HepG2 (cell line): ENCODE measurements at regions not wholly inside any gene's neighbourhood (a gene's known extent, or its start where the extent isn't known, plus 50 kb on each side); places are given as distances from the start of the nearest gene placed in this dataset.

Experiments used
- ATAC-seq: fragments of 200-7000 bp; cut with Tn5 transposase; 3 replicates; pipeline ENCODE4 v1.9.1; 2020; ENCODE audit warnings: mild to moderate bottlenecking, moderate library complexity
- BruUV-seq: library from RNA; stranded (reverse); fragments of 400-500 nt; replicated peaks from 2 replicates; lab custom pipeline; 2021; lab: Mats Ljungman, UMichigan
- CTCF ChIA-PET: fragments of 300-600 bp; formaldehyde crosslinking; extraction: SDS; loops from one replicate; lab custom pipeline; 2021; ENCODE audit warnings: low total read pairs, inconsistent platforms, low intra/inter-chr PET ratio; lab: Yijun Ruan, JAX
- POLR2A ChIA-PET: fragments of 350-600 bp; sonication (Branson Sonifier 250); formaldehyde crosslinking; loops from one replicate; lab custom pipeline; 2020; ENCODE audit warnings: antibody characterized with exemption, inconsistent platforms; lab: Yijun Ruan, JAX
- DNase-seq: peaks from one replicate; pipeline ENCODE4 v3.0.0-alpha.2; 2015; ENCODE audit warnings: low spot score
- FAIRE-seq: peaks from 3 replicates; lab custom pipeline; 2011; peaks lifted over from hg19 to GRCh38; lab: Jason Lieb, UNC
- H2AFZ ChIP-seq: one replicate; pipeline ENCODE4 v1.6.1; 2011; ENCODE audit warnings: low read length, inconsistent platforms
- H3K27ac ChIP-seq: fragments of 300-600 bp; 3 replicates; pipeline ENCODE4 v1.8.0; 2011; ENCODE audit warnings: mixed run types, mild to moderate bottlenecking, mixed read lengths, low read length, inconsistent platforms; ENCODE audit not compliant: insufficient read depth; ENCODE audit errors: extremely low read length
- H3K27me3 ChIP-seq, 2 experiments: fragments of 200-600 bp in 1 of 2; 2 replicates in 1 of 2; 3 replicates in 1 of 2; pipeline versions ENCODE4 v1.6.0 to v1.8.0; 2011; ENCODE audit warnings: low read length in 2 of 2, mild to moderate bottlenecking in 2 of 2, moderate library complexity in 2 of 2, inconsistent platforms in 1 of 2; ENCODE audit not compliant: insufficient read depth in 2 of 2, control insufficient read depth in 1 of 2
- H3K36me3 ChIP-seq, 2 experiments: fragments of 200-600 bp in 1 of 2; replicated peaks in 1 of 2; 2 replicates in 1 of 2; 3 replicates in 1 of 2; pipeline versions ENCODE4 v1.5.1 to v1.8.0; 2011; ENCODE audit warnings: low read length in 2 of 2, inconsistent platforms in 1 of 2; ENCODE audit not compliant: insufficient read depth in 2 of 2, control insufficient read depth in 1 of 2
- H3K4me1 ChIP-seq: 2 replicates; pipeline ENCODE4 v1.5.1; 2012; ENCODE audit warnings: low read length, inconsistent platforms; ENCODE audit not compliant: insufficient read depth
- H3K4me2 ChIP-seq: 2 replicates; pipeline ENCODE4 v1.6.0; 2011; ENCODE audit warnings: low read depth, low read length, inconsistent platforms
- H3K4me3 ChIP-seq, 3 experiments: fragments of 200-600 bp in 1 of 3; sonication (generic), shearing (Covaris generic) in 1 of 3; replicated peaks in 1 of 3; 2 replicates each; pipeline ENCODE4 v1.5.1; 2011 to 2016; ENCODE audit warnings: low read length in 3 of 3, inconsistent platforms in 2 of 3, low read depth in 2 of 3, mild to moderate bottlenecking in 2 of 3, control low read depth in 1 of 3, mixed read lengths in 1 of 3; ENCODE audit not compliant: insufficient read depth in 1 of 3
- H3K79me2 ChIP-seq: one replicate; pipeline ENCODE4 v1.6.1; 2011; ENCODE audit warnings: low read length, inconsistent platforms; ENCODE audit not compliant: insufficient read depth
- H3K9ac ChIP-seq: 2 replicates; pipeline ENCODE4 v1.6.0; 2011; ENCODE audit warnings: mild to moderate bottlenecking, low read depth, low read length, inconsistent platforms; ENCODE audit not compliant: insufficient read depth
- H3K9me3 ChIP-seq: 2 replicates; pipeline ENCODE4 v1.5.1; 2012; ENCODE audit warnings: mild to moderate bottlenecking, low read length
- H4K20me1 ChIP-seq: 2 replicates; pipeline ENCODE4 v1.6.0; 2011; ENCODE audit warnings: inconsistent platforms, mild to moderate bottlenecking, low read length, moderate library complexity; ENCODE audit not compliant: insufficient read depth
- AKAP8 ChIP-seq: sonication (generic); formaldehyde crosslinking; IDR thresholded peaks from 2 replicates; pipeline ENCODE4 v1.5.1; 2020; ENCODE audit warnings: mild to moderate bottlenecking, missing genetic modification reagents
- FOXA1 ChIP-seq, 2 experiments: fragments of 450-650 bp in 1 of 2; sonication (generic) in 1 of 2; formaldehyde crosslinking in 1 of 2; IDR thresholded peaks; 2 replicates each; pipeline versions ENCODE4 v1.4.0 to v1.6.1; 2016 to 2020; ENCODE audit warnings: missing genetic modification reagents in 1 of 2
- POLR2A ChIP-seq, 2 experiments: IDR thresholded peaks; 2 replicates each; pipeline ENCODE4 v1.6.1; 2011; ENCODE audit warnings: low read depth in 2 of 2, low read length in 2 of 2, mild to moderate bottlenecking in 1 of 2, moderate library complexity in 1 of 2; ENCODE audit not compliant: insufficient read depth in 1 of 2
- STAG1 ChIP-seq: sonication (generic); formaldehyde crosslinking; IDR thresholded peaks from 2 replicates; pipeline ENCODE4 v1.4.0; 2020; ENCODE audit warnings: missing genetic modification reagents
- ZNF333 ChIP-seq: sonication (generic); formaldehyde crosslinking; IDR thresholded peaks from 2 replicates; pipeline ENCODE4 v1.4.0; 2020; ENCODE audit warnings: mild to moderate bottlenecking, missing genetic modification reagents, borderline replicate concordance
- WGBS: methylation state at CpG from one replicate; pipeline ENCODE4 v1.1.6; 2017; ENCODE audit warnings: low lambda C conversion rate; 5-methylcytosine and 5-hydroxymethylcytosine counted together
- in situ Hi-C: cut with HindIII; loops from 2 replicates; pipeline ENCODE4 v1.10.0; 2017; ENCODE audit warnings: low pct_unique_long_range_greater_than_20kb; ENCODE audit not compliant: extremely low pct_ligation_motif_present
- intact Hi-C: fragments of 100-400 bp; cut with micrococcal nuclease; formaldehyde crosslinking; loops from one replicate; pipeline ENCODE4 v1.10.0; 2022; ENCODE audit not compliant: unreplicated experiment
- TF ChIP-seq, protein P1 (sequence below): sonication (generic); formaldehyde crosslinking; IDR thresholded peaks from 2 replicates; pipeline ENCODE4 v1.8.0; 2022; ENCODE audit warnings: mild to moderate bottlenecking, missing genetic modification reagents; ENCODE audit not compliant: insufficient replicate concordance
- TF ChIP-seq, protein P2 (sequence below): conservative IDR thresholded peaks from 2 replicates; pipeline ENCODE4 v1.6.1; 2018; ENCODE audit warnings: missing genetic modification reagents
- TF ChIP-seq, protein P3 (sequence below): IDR thresholded peaks from 2 replicates; pipeline ENCODE4 v1.6.1; 2016; ENCODE audit warnings: missing genetic modification reagents, missing compliant biosample characterization

DNA sequence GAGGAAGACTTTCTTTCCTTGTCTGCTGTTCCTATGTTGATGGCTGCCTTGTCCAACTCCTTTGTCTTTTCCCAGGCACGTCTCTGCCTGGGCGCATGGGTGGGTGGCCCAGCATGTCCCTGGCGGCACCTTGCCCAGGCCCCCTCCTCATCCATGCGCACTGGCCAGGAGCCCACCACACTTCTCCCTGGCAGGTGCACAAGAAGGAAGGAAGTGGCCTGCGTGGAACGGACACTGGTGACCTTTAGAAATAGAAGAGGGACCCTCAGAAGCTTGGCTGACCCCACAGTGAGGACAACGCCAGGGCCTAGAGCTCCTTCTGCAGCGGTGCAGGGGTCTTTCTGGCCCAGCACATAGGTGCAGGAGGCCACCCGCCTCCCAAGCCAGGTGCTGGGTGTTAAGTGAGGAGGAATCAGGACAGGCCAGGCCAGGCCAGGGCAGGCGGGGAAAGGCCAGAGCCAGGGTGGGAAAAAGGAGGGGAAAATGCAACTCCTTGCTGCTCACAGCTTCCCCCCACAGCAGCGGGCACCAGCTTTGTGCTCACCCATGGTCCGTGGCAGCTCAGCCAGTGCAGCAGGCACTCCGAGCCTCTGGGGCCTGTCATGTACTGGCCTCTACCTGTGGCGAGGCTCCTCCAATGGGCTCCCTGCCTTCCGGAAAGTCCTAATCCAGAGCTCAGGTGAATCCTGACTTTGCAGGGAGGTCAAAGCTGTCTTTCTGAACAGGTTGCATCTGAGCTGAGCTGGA lies 104.0 kb downstream of the SOX1 start:
- Histone ChIP-seq H3K9me3 (0 out of 2 replicates have a peak, but pooled peaks cover 5% of the 10 kb centered on the region), H4K20me1 (no peaks in the 10 kb centered on the region), H3K36me3 (no peaks in the 10 kb centered on the region), H3K9ac (no peak overlapping the region), H3K79me2 (no peaks in the 10 kb centered on the region), H3K4me3 (no peak overlapping the region), H3K27me3 (peaks cover 5 to 59% of the 10 kb centered on the region in 2 experiments; a peak in 4 of 5 replicates), H3K27ac (no peak overlapping the region), H3K4me1 (no peaks in the 10 kb centered on the region), H3K4me2 (no peak overlapping the region), H2AFZ (no peak overlapping the region)
- CTCF ChIA-PET, result no interaction called here
- in situ Hi-C loops (no loop called here), intact Hi-C loops (no loop called here)
- TF ChIP-seq, protein P1, sequence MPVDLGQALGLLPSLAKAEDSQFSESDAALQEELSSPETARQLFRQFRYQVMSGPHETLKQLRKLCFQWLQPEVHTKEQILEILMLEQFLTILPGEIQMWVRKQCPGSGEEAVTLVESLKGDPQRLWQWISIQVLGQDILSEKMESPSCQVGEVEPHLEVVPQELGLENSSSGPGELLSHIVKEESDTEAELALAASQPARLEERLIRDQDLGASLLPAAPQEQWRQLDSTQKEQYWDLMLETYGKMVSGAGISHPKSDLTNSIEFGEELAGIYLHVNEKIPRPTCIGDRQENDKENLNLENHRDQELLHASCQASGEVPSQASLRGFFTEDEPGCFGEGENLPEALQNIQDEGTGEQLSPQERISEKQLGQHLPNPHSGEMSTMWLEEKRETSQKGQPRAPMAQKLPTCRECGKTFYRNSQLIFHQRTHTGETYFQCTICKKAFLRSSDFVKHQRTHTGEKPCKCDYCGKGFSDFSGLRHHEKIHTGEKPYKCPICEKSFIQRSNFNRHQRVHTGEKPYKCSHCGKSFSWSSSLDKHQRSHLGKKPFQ (CRISPR knock-in tag), result no peak
- no peak for TF ChIP-seq STAG1 (CRISPR knock-in tag)
- no peak for TF ChIP-seq POLR2A (IDR thresholded peaks at IDR 0.05; ENCODE audit: insufficient read depth in 1 of 2, low read depth in 2 of 2, low read length in 2 of 2)
- TF ChIP-seq AKAP8 (CRISPR knock-in tag), result no peak
- no peak for TF ChIP-seq FOXA1 (IDR thresholded peaks at IDR 0.05)
- no peak for TF ChIP-seq FOXA1 (CRISPR knock-in tag; IDR thresholded peaks at IDR 0.05)
- TF ChIP-seq, protein P2, sequence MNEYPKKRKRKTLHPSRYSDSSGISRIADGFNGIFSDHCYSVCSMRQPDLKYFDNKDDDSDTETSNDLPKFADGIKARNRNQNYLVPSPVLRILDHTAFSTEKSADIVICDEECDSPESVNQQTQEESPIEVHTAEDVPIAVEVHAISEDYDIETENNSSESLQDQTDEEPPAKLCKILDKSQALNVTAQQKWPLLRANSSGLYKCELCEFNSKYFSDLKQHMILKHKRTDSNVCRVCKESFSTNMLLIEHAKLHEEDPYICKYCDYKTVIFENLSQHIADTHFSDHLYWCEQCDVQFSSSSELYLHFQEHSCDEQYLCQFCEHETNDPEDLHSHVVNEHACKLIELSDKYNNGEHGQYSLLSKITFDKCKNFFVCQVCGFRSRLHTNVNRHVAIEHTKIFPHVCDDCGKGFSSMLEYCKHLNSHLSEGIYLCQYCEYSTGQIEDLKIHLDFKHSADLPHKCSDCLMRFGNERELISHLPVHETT (CRISPR knock-in tag), result no peak
- TF ChIP-seq ZNF333, result no peak
- TF ChIP-seq, protein P3, sequence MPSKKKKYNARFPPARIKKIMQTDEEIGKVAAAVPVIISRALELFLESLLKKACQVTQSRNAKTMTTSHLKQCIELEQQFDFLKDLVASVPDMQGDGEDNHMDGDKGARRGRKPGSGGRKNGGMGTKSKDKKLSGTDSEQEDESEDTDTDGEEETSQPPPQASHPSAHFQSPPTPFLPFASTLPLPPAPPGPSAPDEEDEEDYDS (CRISPR knock-in tag), result no peak
- no peak for FAIRE-seq
- peak; percentile 35; the same call in 1 of the 3 replicates for ATAC-seq
- 30% methylated on average over 7 of the region's 15 CpGs for WGBS
- BruUV-seq, result no TSS peak
- POLR2A ChIA-PET, result no interaction called here
- no peak for DNase-seq
